Panc1 (cell line): ENCODE measurements at regions not wholly inside any gene's neighbourhood (a gene's known extent, or its start where the extent isn't known, plus 50 kb on each side); places are given as distances from the start of the nearest gene placed in this dataset.

Source experiments
- ATAC-seq: fragments of 200-7000 bp; cut with Tn5 transposase; 2 replicates; pipeline ENCODE4 v1.9.1; 2020; ENCODE audit warnings: mild to moderate bottlenecking, moderate library complexity
- BruUV-seq: library from RNA; stranded (reverse); fragments of 400-500 nt; replicated peaks from 2 replicates; lab custom pipeline; 2021; lab: Mats Ljungman, UMichigan
- CTCF ChIA-PET: fragments of 300-600 bp; sonication (Branson Sonifier 250); formaldehyde crosslinking; loops from one replicate; lab custom pipeline; 2022; ENCODE audit warnings: antibody characterized with exemption; lab: Charles Lee
- POLR2A ChIA-PET: fragments of 300-600 bp; sonication (Branson Sonifier 250); formaldehyde crosslinking; loops from one replicate; lab custom pipeline; 2022; ENCODE audit warnings: antibody characterized with exemption; lab: Charles Lee
- DNase-seq: peaks from one replicate; pipeline ENCODE4 v3.0.0-alpha.2; 2010; ENCODE audit warnings: low read depth, low spot score
- H3K27ac ChIP-seq: 2 replicates; pipeline ENCODE4 v1.5.1; 2011; ENCODE audit warnings: mild to moderate bottlenecking, low read length, inconsistent platforms
- H3K27me3 ChIP-seq: fragments of 200-500 bp; sonication (Bioruptor generic); 2 replicates; pipeline ENCODE4 v1.6.0; 2014; ENCODE audit warnings: low read length, inconsistent platforms; ENCODE audit not compliant: control insufficient read depth, insufficient read depth
- H3K36me3 ChIP-seq: fragments of 200-500 bp; sonication (Bioruptor generic); 2 replicates; pipeline ENCODE4 v1.5.1; 2014; ENCODE audit warnings: inconsistent platforms, mild to moderate bottlenecking, low read length, moderate library complexity; ENCODE audit not compliant: control insufficient read depth, insufficient read depth
- H3K4me1 ChIP-seq: 2 replicates; pipeline ENCODE4 v1.5.1; 2011; ENCODE audit warnings: inconsistent platforms, mild to moderate bottlenecking, low read length, moderate library complexity; ENCODE audit not compliant: control insufficient read depth, insufficient read depth
- H3K4me3 ChIP-seq, 2 experiments: 2 replicates each; pipeline ENCODE4 v1.5.1; 2011 to 2012; ENCODE audit warnings: low read depth in 2 of 2, low read length in 2 of 2, mild to moderate bottlenecking in 2 of 2, inconsistent platforms in 1 of 2, moderate library complexity in 1 of 2
- H3K9me3 ChIP-seq: fragments of 200-500 bp; sonication (Bioruptor generic); 2 replicates; pipeline ENCODE4 v1.5.1; 2014; ENCODE audit warnings: low read depth, mild to moderate bottlenecking, inconsistent platforms, low read length, moderate library complexity; ENCODE audit not compliant: control insufficient read depth, insufficient read depth
- POLR2AphosphoS5 ChIP-seq: IDR thresholded peaks from 2 replicates; pipeline ENCODE4 v1.6.1; 2012; ENCODE audit warnings: mild to moderate bottlenecking, low read depth, low read length, moderate library complexity
- SIN3A ChIP-seq: IDR thresholded peaks from 2 replicates; pipeline ENCODE4 v1.6.1; 2012; ENCODE audit warnings: low read depth, mild to moderate bottlenecking, low read length, moderate library complexity, borderline replicate concordance; ENCODE audit not compliant: insufficient read depth
- TCF7L2 ChIP-seq: IDR thresholded peaks from 2 replicates; pipeline ENCODE4 v1.6.1; 2011; ENCODE audit warnings: mild to moderate bottlenecking, low read depth, low read length, inconsistent platforms
- in situ Hi-C: cut with HindIII; loops from 2 replicates; pipeline ENCODE4 v1.10.0; 2016; ENCODE audit warnings: low sequenced_read_pairs, low pct_unique_long_range_greater_than_20kb
- intact Hi-C: fragments of 100-400 bp; cut with micrococcal nuclease; formaldehyde crosslinking; loops from one replicate; pipeline ENCODE4 v1.10.0; 2022; ENCODE audit not compliant: unreplicated experiment
- TF ChIP-seq, protein P1 (sequence below): fragments of 450-650 bp; IDR thresholded peaks from 2 replicates; pipeline ENCODE4 v1.5.1; 2017; ENCODE audit warnings: mild to moderate bottlenecking
- TF ChIP-seq, protein P2 (sequence below), 2 experiments: IDR thresholded peaks; 2 replicates each; pipeline ENCODE4 v1.6.1; 2011 to 2012; ENCODE audit warnings: low read depth in 2 of 2, control low read depth in 1 of 2, low read length in 1 of 2, mild to moderate bottlenecking in 1 of 2, moderate library complexity in 1 of 2; ENCODE audit not compliant: insufficient read depth in 1 of 2

DNA sequence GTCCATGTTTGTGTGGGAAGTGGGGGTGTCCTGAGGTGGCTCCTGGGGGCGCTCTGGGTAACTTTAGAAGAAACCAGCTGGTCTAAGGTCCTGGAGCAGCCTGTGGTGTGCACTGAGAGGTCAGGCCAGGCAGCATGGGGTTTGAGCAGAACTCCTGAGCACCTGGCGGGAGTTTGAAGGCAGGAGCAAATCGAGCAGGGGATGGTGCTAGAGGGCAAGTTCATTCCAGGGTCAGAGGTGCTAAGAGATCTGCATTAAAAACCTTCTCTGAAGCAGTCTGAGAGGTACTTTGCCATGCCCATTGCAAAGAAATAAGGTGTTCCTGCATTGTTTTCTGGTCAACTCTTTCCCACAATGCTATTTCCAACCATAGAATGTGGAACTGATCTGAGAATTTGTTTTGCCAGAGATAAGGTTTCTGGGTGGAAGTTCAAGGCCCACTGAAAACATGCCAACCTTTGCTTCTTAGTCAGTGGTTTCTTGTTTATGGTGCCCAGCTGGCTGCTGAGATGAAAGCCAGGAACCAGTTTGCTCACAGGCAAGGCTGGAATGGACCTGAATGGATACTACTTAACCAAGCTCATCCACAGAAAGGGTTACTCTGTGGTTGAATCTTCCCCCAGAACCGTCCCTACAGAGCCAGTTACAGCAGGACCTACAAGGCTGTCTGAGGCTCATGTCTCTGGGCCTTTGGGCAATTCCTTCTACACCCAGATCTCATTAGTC is 136.3 kb upstream of the TMEM72 start:
- BruUV-seq = no TSS peak
- in situ Hi-C loops = no loop called here
- Histone ChIP-seq H3K4me1 (no peaks in the 10 kb centered on the region), H3K27me3 (peaks cover 9% of the 10 kb centered on the region), H3K4me3 (no peak overlapping the region), H3K36me3 (no peaks in the 10 kb centered on the region), H3K9me3 (no peaks in the 10 kb centered on the region), H3K27ac (no peak overlapping the region)
- ChIA-PET POLR2A (no interaction called here), CTCF (no interaction called here)
- ATAC-seq = no peak
- TF ChIP-seq, protein P1, sequence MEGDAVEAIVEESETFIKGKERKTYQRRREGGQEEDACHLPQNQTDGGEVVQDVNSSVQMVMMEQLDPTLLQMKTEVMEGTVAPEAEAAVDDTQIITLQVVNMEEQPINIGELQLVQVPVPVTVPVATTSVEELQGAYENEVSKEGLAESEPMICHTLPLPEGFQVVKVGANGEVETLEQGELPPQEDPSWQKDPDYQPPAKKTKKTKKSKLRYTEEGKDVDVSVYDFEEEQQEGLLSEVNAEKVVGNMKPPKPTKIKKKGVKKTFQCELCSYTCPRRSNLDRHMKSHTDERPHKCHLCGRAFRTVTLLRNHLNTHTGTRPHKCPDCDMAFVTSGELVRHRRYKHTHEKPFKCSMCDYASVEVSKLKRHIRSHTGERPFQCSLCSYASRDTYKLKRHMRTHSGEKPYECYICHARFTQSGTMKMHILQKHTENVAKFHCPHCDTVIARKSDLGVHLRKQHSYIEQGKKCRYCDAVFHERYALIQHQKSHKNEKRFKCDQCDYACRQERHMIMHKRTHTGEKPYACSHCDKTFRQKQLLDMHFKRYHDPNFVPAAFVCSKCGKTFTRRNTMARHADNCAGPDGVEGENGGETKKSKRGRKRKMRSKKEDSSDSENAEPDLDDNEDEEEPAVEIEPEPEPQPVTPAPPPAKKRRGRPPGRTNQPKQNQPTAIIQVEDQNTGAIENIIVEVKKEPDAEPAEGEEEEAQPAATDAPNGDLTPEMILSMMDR = no peak
- no peak for TF ChIP-seq POLR2AphosphoS5
- no peak for TF ChIP-seq SIN3A
- no peak for TF ChIP-seq TCF7L2
- TF ChIP-seq, protein P2, sequence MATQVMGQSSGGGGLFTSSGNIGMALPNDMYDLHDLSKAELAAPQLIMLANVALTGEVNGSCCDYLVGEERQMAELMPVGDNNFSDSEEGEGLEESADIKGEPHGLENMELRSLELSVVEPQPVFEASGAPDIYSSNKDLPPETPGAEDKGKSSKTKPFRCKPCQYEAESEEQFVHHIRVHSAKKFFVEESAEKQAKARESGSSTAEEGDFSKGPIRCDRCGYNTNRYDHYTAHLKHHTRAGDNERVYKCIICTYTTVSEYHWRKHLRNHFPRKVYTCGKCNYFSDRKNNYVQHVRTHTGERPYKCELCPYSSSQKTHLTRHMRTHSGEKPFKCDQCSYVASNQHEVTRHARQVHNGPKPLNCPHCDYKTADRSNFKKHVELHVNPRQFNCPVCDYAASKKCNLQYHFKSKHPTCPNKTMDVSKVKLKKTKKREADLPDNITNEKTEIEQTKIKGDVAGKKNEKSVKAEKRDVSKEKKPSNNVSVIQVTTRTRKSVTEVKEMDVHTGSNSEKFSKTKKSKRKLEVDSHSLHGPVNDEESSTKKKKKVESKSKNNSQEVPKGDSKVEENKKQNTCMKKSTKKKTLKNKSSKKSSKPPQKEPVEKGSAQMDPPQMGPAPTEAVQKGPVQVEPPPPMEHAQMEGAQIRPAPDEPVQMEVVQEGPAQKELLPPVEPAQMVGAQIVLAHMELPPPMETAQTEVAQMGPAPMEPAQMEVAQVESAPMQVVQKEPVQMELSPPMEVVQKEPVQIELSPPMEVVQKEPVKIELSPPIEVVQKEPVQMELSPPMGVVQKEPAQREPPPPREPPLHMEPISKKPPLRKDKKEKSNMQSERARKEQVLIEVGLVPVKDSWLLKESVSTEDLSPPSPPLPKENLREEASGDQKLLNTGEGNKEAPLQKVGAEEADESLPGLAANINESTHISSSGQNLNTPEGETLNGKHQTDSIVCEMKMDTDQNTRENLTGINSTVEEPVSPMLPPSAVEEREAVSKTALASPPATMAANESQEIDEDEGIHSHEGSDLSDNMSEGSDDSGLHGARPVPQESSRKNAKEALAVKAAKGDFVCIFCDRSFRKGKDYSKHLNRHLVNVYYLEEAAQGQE (IDR thresholded peaks at IDR 0.05; ENCODE audit: insufficient read depth in 1 of 2, low read depth in 2 of 2, low read length in 1 of 2) = no peak
- intact Hi-C loops = no loop called here
- no peak for DNase-seq

DNA sequence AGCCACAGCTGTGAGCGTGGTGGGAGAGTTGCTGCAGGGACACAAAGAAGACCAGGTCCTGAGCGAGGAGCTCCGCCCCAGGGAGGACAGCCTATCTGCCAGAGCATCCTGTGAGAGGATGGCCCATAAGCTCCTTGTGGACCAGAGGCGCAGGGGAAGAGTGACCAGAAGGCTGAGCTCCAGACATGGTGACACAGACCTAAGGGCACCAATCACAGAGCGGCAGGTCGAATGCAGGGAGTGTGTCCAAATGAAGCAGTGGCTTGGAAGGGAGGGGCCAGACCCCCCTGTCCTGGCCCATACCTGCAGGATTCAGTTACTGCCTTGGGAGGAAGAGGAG is 135.8 kb upstream of the TMEM72 start:
- H3K9me3 ChIP-seq = no peaks in the 10 kb centered on the region
- BruUV-seq = no TSS peak
- TF ChIP-seq POLR2AphosphoS5 = no peak
- TF ChIP-seq, protein P1 = no peak
- TF ChIP-seq TCF7L2 = no peak
- TF ChIP-seq SIN3A = no peak
- TF ChIP-seq, protein P2 (IDR thresholded peaks at IDR 0.05; ENCODE audit: insufficient read depth in 1 of 2, low read depth in 2 of 2, low read length in 1 of 2) = no peak
- H3K4me1 ChIP-seq = no peaks in the 10 kb centered on the region
- ChIA-PET CTCF (no interaction called here), POLR2A (no interaction called here)
- DNase-seq = no peak
- no peak overlapping the region for H3K27ac ChIP-seq
- ATAC-seq = no peak
- H3K4me3 ChIP-seq = no peak overlapping the region
- H3K36me3 ChIP-seq = no peaks in the 10 kb centered on the region
- intact Hi-C loops (no loop called here), in situ Hi-C loops (no loop called here)
- peaks cover 8% of the 10 kb centered on the region for H3K27me3 ChIP-seq
